Glutamatergic neuron (in vitro differentiated cells): ENCODE measurements at regions not wholly inside any gene's neighbourhood (a gene's known extent, or its start where the extent isn't known, plus 50 kb on each side); places are given as distances from the start of the nearest gene placed in this dataset.

ENCODE experiments used
- DNase-seq: peaks from one replicate; pipeline ENCODE4 v3.0.0; 2022
- H3K27ac Mint-ChIP-seq: one replicate; pipeline ENCODE4 v1.8.0; 2020; ENCODE audit warnings: mild to moderate bottlenecking, mixed read lengths, inconsistent platforms; ENCODE audit not compliant: unreplicated experiment
- H3K27me3 Mint-ChIP-seq: one replicate; pipeline ENCODE4 v1.8.0; 2020; ENCODE audit warnings: mild to moderate bottlenecking, moderate library complexity, mixed read lengths, inconsistent platforms; ENCODE audit not compliant: unreplicated experiment
- H3K36me3 Mint-ChIP-seq: one replicate; pipeline ENCODE4 v1.8.0; 2020; ENCODE audit warnings: mild to moderate bottlenecking, mixed read lengths, inconsistent platforms; ENCODE audit not compliant: unreplicated experiment
- H3K4me1 Mint-ChIP-seq: one replicate; pipeline ENCODE4 v1.8.0; 2020; ENCODE audit warnings: mild to moderate bottlenecking, low read depth, mixed read lengths, inconsistent platforms; ENCODE audit not compliant: unreplicated experiment
- H3K4me3 Mint-ChIP-seq: one replicate; pipeline ENCODE4 v1.8.0; 2020; ENCODE audit warnings: mild to moderate bottlenecking, mixed read lengths, inconsistent platforms; ENCODE audit not compliant: unreplicated experiment
- H3K9me3 Mint-ChIP-seq: one replicate; pipeline ENCODE4 v1.8.0; 2020; ENCODE audit warnings: mild to moderate bottlenecking, moderate library complexity, mixed read lengths, inconsistent platforms; ENCODE audit not compliant: unreplicated experiment
- TF ChIP-seq, protein P1 (sequence below): fragments of 200-600 bp; sonication (generic); IDR thresholded peaks from one replicate; pipeline ENCODE4 v1.5.0; 2021; ENCODE audit not compliant: partially characterized antibody, unreplicated experiment

DNA sequence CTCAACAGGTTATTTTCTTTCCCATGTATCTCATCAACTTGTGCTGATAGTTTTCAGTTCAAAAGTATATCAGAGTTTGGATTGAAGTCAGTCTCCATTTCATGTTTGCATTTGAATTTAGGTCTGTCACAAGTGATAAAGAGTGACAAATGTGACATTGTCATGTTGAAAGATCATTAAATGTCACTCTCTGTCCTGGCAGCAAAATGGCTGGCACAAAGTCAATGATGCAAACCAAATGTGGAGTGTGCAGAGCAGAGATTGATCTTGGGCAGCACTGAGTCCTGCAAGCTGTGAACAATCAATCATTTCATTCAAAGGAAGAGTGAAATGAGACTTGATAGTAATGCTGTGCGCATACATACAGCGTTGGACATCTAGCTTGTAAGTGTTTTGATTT is 421.8 kb upstream of the CDH7 start:
- H3K9me3 Mint-ChIP-seq = no peaks in the 10 kb centered on the region

DNA sequence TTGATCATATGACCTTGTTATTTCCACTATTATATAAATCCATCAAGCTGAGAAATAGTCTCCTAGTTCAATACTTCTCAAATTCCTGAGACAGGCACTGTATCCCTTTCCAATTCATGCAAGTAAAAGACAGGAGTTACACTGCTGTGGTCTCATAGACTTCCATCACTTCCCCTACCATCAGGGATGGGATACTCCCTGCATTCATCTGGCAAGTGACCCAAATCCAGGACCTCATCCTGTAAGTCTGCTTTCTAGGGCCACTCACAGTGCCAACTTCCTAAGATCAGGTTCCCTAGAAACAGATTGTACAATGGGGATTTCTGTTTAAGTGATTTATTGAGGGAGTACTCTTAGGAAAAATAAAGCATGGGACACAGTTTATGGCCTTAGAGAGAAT is 424.0 kb upstream of the CDH7 start:
- DNase-seq = no peak
- no peaks in the 10 kb centered on the region for H3K9me3 Mint-ChIP-seq
- peaks cover 5% of the 10 kb centered on the region for H3K4me1 Mint-ChIP-seq
- no peaks in the 10 kb centered on the region for H3K27me3 Mint-ChIP-seq
- TF ChIP-seq, protein P1, sequence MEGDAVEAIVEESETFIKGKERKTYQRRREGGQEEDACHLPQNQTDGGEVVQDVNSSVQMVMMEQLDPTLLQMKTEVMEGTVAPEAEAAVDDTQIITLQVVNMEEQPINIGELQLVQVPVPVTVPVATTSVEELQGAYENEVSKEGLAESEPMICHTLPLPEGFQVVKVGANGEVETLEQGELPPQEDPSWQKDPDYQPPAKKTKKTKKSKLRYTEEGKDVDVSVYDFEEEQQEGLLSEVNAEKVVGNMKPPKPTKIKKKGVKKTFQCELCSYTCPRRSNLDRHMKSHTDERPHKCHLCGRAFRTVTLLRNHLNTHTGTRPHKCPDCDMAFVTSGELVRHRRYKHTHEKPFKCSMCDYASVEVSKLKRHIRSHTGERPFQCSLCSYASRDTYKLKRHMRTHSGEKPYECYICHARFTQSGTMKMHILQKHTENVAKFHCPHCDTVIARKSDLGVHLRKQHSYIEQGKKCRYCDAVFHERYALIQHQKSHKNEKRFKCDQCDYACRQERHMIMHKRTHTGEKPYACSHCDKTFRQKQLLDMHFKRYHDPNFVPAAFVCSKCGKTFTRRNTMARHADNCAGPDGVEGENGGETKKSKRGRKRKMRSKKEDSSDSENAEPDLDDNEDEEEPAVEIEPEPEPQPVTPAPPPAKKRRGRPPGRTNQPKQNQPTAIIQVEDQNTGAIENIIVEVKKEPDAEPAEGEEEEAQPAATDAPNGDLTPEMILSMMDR = no peak
- no peaks in the 10 kb centered on the region for H3K36me3 Mint-ChIP-seq
- H3K4me3 Mint-ChIP-seq = no peak overlapping the region
- H3K27ac Mint-ChIP-seq = no peak overlapping the region

More for the DNA sequence above, 421.8 kb upstream of the CDH7 start:
- no peak for DNase-seq
- Mint-ChIP-seq H3K4me3 (no peak overlapping the region), H3K4me1 (peaks cover 5% of the 10 kb centered on the region), H3K27me3 (no peaks in the 10 kb centered on the region), H3K27ac (no peak overlapping the region), H3K36me3 (no peaks in the 10 kb centered on the region)
- TF ChIP-seq, protein P1 = no peak

DNA sequence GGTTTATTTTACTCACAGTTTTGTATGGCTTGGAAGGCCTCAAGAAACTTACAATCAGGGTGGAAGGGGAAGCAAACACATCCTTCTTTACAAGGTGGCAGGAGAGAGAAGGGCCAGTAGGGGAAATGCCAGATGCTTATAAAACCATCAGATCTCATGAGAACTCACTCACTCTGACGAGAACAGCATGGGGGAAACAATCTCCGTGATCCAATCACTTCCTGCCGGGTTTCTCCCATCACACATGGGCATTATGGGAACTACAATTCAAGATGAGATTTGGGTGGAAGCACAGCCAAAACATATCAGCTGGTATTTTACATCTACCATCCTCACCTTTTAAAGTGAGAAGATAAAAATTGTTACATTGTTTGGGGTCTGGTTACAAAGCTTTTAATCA is 427.9 kb upstream of the CDH7 start:
- Mint-ChIP-seq H3K27me3 (no peaks in the 10 kb centered on the region), H3K4me3 (no peak overlapping the region), H3K27ac (no peak overlapping the region), H3K36me3 (no peaks in the 10 kb centered on the region), H3K4me1 (peaks cover 5% of the 10 kb centered on the region), H3K9me3 (no peaks in the 10 kb centered on the region)
- TF ChIP-seq, protein P1 = no peak
- no peak for DNase-seq

DNA sequence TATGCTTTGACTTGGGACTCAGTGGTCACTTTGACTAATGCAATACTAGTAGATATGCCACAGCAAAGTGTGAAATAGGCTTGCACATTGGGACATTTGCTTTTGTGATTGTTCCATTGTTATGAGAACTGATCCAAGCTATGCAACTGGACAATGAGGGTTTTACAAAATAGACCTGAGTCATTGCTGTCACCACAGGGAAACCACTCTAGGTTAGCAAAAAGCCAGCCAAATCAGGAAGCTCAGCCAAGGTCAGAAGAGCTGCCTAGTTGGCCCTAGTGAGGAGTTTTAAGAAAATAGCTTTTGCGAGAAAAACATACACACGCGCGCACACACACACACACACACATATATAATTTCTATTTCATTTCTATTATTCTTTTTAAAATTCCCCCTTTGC is 452.4 kb upstream of the CDH7 start:
- Mint-ChIP-seq H3K27ac (no peak overlapping the region), H3K4me3 (no peak overlapping the region), H3K4me1 (no peaks in the 10 kb centered on the region), H3K9me3 (no peaks in the 10 kb centered on the region), H3K27me3 (no peaks in the 10 kb centered on the region), H3K36me3 (no peaks in the 10 kb centered on the region)
- TF ChIP-seq, protein P1 = no peak
- DNase-seq = no peak

DNA sequence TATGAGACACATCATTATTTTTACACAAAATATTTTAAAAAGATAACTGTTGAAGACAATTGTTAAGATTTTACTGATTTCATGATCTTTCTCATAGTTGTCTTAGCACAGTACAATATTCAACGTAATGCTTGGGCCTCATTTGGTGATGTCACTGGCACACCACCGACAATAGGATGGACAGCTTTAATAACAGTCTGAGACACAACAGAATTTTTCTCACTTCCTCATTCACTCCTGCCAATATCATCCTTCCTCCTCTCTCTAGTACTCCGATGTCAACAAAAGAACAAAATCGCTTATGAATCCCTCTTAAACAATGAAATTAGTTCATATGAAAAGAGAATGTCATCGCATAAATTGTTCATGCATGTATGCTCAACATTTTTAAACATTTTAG is 461.9 kb upstream of the CDH7 start:
- H3K4me3 Mint-ChIP-seq = no peak overlapping the region
- TF ChIP-seq, protein P1 = no peak
- no peak for DNase-seq
- no peak overlapping the region for H3K27ac Mint-ChIP-seq
- no peaks in the 10 kb centered on the region for H3K9me3 Mint-ChIP-seq
- no peaks in the 10 kb centered on the region for H3K27me3 Mint-ChIP-seq
- H3K36me3 Mint-ChIP-seq = no peaks in the 10 kb centered on the region
- H3K4me1 Mint-ChIP-seq = no peaks in the 10 kb centered on the region
